ENCODE measurements at regions not wholly inside any gene's neighbourhood (a gene's known extent, or its start where the extent isn't known, plus 50 kb on each side); places are given as distances from the start of the nearest gene placed in this dataset.

DNA sequence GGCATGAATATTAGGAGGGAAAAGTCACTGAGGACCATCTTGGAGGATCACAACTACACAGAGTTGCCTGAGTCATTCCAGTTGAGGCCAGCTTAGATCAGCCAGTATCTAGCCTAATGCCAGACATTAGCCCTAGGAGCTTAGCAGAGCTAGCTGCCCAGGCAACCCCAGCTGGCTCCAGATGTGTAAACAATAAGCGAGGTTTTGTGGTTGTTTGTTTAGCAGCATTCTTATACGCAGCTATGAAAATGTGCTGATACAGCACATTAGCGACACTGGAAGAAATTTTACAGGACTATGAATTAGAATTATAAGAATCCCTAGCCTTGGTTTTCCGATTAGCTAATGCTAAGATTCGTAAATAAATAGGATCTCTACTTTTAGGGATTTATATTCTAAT lies 59.3 kb downstream of the BTBD3 start:
- Histone ChIP-seq H3K27ac (no peak overlapping the region), H3K9me3 (no peaks in the 10 kb centered on the region), H3K36me3 (no peaks in the 10 kb centered on the region), H3K4me3 (no peak overlapping the region), H3K4me1 (peaks cover 0 to 3% (median under 1%) of the 10 kb centered on the region in 3 donors), H3K27me3 (no peaks in the 10 kb centered on the region)
- no peak for ATAC-seq
- intact Hi-C loops (cut with DNase I), result no loop called here
- TF ChIP-seq, protein P1, sequence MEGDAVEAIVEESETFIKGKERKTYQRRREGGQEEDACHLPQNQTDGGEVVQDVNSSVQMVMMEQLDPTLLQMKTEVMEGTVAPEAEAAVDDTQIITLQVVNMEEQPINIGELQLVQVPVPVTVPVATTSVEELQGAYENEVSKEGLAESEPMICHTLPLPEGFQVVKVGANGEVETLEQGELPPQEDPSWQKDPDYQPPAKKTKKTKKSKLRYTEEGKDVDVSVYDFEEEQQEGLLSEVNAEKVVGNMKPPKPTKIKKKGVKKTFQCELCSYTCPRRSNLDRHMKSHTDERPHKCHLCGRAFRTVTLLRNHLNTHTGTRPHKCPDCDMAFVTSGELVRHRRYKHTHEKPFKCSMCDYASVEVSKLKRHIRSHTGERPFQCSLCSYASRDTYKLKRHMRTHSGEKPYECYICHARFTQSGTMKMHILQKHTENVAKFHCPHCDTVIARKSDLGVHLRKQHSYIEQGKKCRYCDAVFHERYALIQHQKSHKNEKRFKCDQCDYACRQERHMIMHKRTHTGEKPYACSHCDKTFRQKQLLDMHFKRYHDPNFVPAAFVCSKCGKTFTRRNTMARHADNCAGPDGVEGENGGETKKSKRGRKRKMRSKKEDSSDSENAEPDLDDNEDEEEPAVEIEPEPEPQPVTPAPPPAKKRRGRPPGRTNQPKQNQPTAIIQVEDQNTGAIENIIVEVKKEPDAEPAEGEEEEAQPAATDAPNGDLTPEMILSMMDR (IDR thresholded peaks at IDR 0.05), result no peak
- no peak for FAIRE-seq
- no peak for DNase-seq
- 72 to 78% methylated on average over 5 of the region's 5 CpGs for WGBS, 2 donors

DNA sequence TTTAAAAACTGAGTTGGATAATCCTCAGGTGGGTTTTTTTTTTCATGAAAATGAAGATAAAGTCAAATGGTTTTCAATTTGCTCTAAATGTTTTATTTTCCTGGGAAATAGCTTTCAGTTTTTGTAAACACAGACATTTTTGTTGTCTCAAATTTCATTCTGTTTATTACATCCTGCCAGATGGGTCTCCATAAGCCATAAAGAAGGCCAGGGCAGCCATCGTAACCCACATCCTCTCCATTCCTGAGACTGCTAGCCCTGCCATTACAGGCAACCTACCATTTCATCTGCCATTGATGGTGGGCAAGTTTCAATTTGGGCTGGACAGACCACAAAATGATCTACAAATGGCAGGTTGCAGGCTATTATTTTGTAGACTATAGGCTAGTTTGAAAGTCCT lies 60.8 kb downstream of the BTBD3 start:
- FAIRE-seq (no peak), DNase-seq (no peak), ATAC-seq (no peak)
- TF ChIP-seq, protein P1 (IDR thresholded peaks at IDR 0.05), result no peak
- Histone ChIP-seq H3K36me3 (no peaks in the 10 kb centered on the region), H3K4me3 (no peak overlapping the region), H3K9me3 (no peaks in the 10 kb centered on the region), H3K27me3 (no peaks in the 10 kb centered on the region), H3K27ac (no peak overlapping the region), H3K4me1 (peaks cover 3 to 7% (median 3%) of the 10 kb centered on the region in 3 donors)
- 90 to 97% methylated on average over 1 of the region's 1 CpG for WGBS, 2 donors
- intact Hi-C loops (cut with DNase I), result no loop called here

DNA sequence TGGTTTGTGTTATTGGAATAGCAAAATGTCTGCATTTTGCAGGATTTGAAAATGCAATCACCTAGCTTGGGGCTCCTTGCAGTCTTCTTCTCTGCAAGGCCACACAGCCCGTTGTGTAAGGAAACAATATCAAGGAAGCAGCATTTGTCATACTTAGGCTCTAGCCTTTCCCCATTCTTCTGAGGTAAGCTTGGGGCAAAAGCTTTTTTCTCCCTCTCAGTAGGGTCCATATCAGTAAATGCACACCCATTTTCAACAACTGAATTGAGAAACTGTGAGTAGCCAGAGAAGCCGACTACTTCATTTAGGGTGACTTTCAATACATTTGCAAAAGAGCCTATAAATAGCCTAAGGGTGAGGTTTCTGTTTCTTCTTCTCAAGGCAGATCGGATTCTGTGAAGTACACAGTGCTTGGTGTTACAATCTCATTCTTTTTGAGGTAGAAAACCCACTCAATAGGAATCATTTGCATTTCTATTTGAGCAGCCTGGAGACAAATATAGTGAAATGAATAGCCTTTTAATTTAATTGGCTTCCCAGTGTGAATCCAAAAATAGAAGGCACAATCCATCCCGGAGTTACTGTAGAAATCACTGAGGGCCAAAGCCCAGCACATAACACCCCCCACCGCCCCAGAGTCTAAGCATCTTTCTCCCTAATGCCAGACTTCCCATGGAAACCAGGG lies 61.8 kb downstream of the BTBD3 start:
- intact Hi-C loops (cut with DNase I), result no loop called here
- Histone ChIP-seq H3K4me1 (peaks cover 3 to 7% (median 3%) of the 10 kb centered on the region in 3 donors), H3K36me3 (no peaks in the 10 kb centered on the region), H3K27me3 (no peaks in the 10 kb centered on the region), H3K4me3 (no peak overlapping the region), H3K9me3 (no peaks in the 10 kb centered on the region), H3K27ac (no peak overlapping the region)
- ATAC-seq, result no peak
- DNase-seq, result no peak
- no peak for FAIRE-seq
- TF ChIP-seq, protein P1 (IDR thresholded peaks at IDR 0.05), result no peak
- 54 to 73% methylated on average over 5 of the region's 5 CpGs for WGBS, 2 donors

DNA sequence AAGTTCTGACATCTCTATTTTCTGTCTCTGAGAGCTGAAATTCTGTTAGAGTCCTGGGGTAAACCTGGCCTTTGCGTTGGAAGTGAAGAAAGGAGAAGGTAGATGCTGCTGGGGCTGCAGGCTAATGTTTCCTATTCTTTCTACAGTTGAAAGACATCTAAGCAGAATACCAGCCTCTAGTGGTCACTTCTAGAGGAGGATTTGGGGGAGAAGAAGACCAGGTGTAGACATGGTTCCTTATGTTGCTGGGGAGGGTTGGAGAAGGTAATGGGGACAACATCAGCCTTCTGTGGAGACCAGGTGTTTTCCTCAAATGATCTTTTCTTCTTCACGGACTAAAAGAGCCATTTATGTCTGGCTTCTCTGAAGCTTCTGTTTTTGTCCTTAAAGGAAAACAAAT lies 62.6 kb downstream of the BTBD3 start:
- no peak for ATAC-seq
- TF ChIP-seq, protein P1 (IDR thresholded peaks at IDR 0.05), result no peak
- DNase-seq, result no peak
- Histone ChIP-seq H3K4me1 (peaks cover 3 to 7% (median 3%) of the 10 kb centered on the region in 3 donors), H3K36me3 (no peaks in the 10 kb centered on the region), H3K4me3 (no peak overlapping the region), H3K9me3 (no peaks in the 10 kb centered on the region), H3K27ac (no peak overlapping the region), H3K27me3 (no peaks in the 10 kb centered on the region)
- FAIRE-seq, result no peak
- WGBS, 2 donors, result 50 to 73% methylated on average over 2 of the region's 2 CpGs
- intact Hi-C loops (cut with DNase I), result no loop called here

DNA sequence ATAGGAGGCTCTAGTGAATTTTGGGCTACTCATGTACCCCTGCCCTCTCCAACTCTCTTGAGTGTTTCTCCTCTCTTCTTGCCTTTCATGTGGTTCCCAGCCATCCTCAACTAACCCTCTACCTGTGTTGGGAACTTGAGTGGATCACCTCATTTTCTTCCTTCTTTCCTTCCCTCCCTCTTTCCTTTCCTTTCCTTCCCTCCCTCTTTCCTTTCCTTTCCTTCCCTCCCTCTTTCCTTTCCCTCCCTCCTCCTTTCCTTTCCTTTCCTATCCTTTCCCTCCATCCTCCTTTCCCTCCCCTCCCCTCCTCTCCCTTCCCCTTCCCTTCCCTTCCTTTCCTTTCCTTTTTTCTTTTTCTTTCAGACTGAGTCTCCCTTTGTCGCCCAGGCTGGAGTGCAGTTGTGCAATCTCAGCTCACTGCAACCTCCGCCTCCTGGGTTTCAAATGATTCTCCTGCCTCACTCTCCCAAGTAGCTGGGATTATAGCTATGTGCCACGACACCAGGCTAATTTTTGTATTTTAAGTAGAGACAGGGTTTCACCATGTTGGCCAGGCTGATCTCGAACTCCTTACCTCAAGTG lies 63.8 kb downstream of the BTBD3 start:
- 82 to 93% methylated on average over 4 of the region's 4 CpGs for WGBS, 2 donors
- Histone ChIP-seq H3K36me3 (no peaks in the 10 kb centered on the region), H3K27ac (no peak overlapping the region), H3K4me1 (peaks cover 3 to 7% (median 3%) of the 10 kb centered on the region in 3 donors), H3K9me3 (no peaks in the 10 kb centered on the region), H3K4me3 (no peak overlapping the region), H3K27me3 (no peaks in the 10 kb centered on the region)
- TF ChIP-seq, protein P1 (IDR thresholded peaks at IDR 0.05), result no peak
- ATAC-seq, result no peak
- FAIRE-seq, result no peak
- intact Hi-C loops (cut with DNase I), result no loop called here
- no peak for DNase-seq
